Dermis microvascular lymphatic vessel endothelial cell (primary cell): ENCODE measurements at regions not wholly inside any gene's neighbourhood (a gene's known extent, or its start where the extent isn't known, plus 50 kb on each side); places are given as distances from the start of the nearest gene placed in this dataset.

ENCODE experiments used
- DNase-seq, 2 donors: peaks; one replicate each; pipeline versions ENCODE4 v3.0.0 to v3.0.0-alpha.2; 2010; ENCODE audit warnings: low read depth in 2 of 2

GRCh38 chr4:12186526-12186925 is 757.8 kb upstream of the HS3ST1 start:
- DNase-seq: no peak

GRCh38 chr4:12178614-12179610 is 750.2 kb upstream of the HS3ST1 start:
- DNase-seq: no peak

GRCh38 chr4:12177416-12177815 is 748.7 kb upstream of the HS3ST1 start:
- no peak for DNase-seq

GRCh38 chr4:12173496-12173895 is 744.8 kb upstream of the HS3ST1 start:
- no peak for DNase-seq

- DNase-seq: no peak
Observed at GRCh38 chr4:12172198-12172973, 743.7 kb upstream of the HS3ST1 start.

- DNase-seq: no peak
Observed at GRCh38 chr4:12170308-12170707, 741.6 kb upstream of the HS3ST1 start.

GRCh38 chr4:12165616-12166015 is 736.9 kb upstream of the HS3ST1 start:
- DNase-seq: no peak

GRCh38 chr4:12146339-12146738 is 717.6 kb upstream of the HS3ST1 start:
- DNase-seq: no peak

GRCh38 chr4:12145768-12146167 is 717.1 kb upstream of the HS3ST1 start:
- no peak for DNase-seq

GRCh38 chr4:12145106-12145505 is 716.4 kb upstream of the HS3ST1 start:
- no peak for DNase-seq

GRCh38 chr4:12144051-12144450 is 715.4 kb upstream of the HS3ST1 start:
- no peak for DNase-seq

- DNase-seq: no peak
Observed at GRCh38 chr4:12140864-12141263, 712.2 kb upstream of the HS3ST1 start.

GRCh38 chr4:12139296-12139695 is 710.6 kb upstream of the HS3ST1 start:
- DNase-seq: no peak

GRCh38 chr4:12138488-12138887 is 709.8 kb upstream of the HS3ST1 start:
- DNase-seq: no peak

- peak; percentile 67 to 75 for DNase-seq
Observed at GRCh38 chr4:12137575-12137974, 708.9 kb upstream of the HS3ST1 start.

GRCh38 chr4:12126474-12126873 is 697.8 kb upstream of the HS3ST1 start:
- DNase-seq: no peak

GRCh38 chr4:12124138-12124537 is 695.4 kb upstream of the HS3ST1 start:
- no peak for DNase-seq

GRCh38 chr4:12123707-12124106 is 695.0 kb upstream of the HS3ST1 start:
- DNase-seq: no peak

GRCh38 chr4:12122316-12122715 is 693.6 kb upstream of the HS3ST1 start:
- no peak for DNase-seq

GRCh38 chr4:12120968-12121367 is 692.3 kb upstream of the HS3ST1 start:
- no peak for DNase-seq

- no peak for DNase-seq
Observed at GRCh38 chr4:12118651-12119213, 690.0 kb upstream of the HS3ST1 start.

GRCh38 chr4:12116009-12116552 is 687.4 kb upstream of the HS3ST1 start:
- no peak for DNase-seq
